ENCODE measurements at regions not wholly inside any gene's neighbourhood (a gene's known extent, or its start where the extent isn't known, plus 50 kb on each side); places are given as distances from the start of the nearest gene placed in this dataset.
A peak's percentile ranks its signal among the peaks of the same experiment; 100 is the strongest.

DNA sequence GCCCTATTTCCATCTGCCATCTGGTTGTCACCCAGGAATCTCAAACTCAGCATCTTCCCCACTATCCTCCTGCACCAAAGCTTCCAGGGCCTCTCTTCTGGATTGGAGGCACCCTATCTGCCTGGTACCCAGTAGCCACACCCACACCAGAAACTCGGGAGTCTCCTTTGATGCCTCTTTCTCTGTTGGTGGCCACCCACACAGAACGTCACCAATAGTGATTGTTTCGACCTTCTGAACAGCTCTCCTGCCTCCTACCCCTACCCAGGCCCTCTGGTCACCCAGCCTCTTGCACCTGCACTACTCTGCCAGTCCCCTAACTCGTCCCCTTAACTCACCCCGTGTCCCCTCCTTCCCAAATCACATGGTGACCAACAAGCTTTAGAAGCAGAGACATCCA lies 95.0 kb downstream of the IRF2BPL start:
- intact Hi-C loops (cut with DNase I) = no loop called here
- ATAC-seq (no peak), DNase-seq (no peak)

DNA sequence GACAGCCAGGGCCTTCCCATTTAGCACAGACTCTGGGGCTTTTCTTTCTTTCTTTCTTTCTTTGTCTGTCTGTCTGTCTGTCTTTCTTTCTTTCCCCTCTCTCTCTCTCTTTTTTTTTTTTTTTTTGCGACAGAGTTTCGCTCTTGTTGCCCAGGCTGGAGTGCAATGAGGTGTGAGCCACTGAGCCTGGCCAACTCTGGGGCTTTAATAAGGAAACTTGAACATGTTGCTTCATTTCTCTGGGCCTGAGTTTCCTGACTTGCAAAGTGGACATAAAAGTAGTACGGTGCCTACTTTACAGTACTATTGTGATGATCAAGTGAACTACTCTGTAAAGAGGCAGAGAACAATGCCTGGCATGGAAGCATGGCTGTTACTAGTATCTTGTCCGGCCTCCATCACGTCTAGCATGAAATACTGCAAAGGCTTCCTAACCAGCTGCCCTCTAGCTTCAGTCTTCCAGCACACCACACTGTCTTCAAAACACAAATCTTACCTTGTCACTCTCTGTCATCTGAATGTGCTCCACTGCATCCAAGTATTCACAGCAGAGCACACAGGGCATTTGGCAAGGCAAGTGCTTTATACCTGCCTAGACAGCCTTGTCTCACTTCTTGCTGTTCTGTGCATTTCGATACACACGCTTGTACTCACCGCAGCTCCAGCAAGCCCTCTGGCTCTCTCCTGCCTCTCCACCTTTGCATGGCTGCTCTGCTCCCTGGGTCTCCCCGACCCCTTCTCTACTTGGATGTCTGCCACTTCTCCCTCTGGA lies 96.7 kb downstream of the IRF2BPL start:
- intact Hi-C loops (cut with DNase I) = no loop called here
- ATAC-seq = no peak
- no peak for DNase-seq

DNA sequence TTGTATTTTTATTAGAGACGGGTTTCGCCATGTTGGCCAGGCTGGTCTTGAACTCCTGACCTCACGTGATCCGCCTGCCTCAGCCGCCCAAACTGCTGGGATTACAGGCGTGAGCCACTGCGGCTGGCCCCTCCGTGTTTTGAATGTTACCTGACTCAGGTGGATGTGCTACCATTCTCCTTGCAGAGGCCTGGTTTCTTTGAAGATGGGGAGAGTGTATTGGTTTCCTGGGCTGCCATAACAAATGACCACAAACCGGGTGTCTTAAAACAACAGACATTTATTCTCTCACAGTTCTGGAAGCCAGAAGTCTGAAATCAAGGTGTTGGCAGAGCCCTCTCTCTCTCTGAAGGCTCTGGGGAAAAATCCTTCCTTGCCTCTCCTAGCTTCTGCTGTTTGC lies 98.0 kb downstream of the IRF2BPL start:
- DNase-seq = no peak
- ATAC-seq = no peak
- intact Hi-C loops (cut with DNase I) = no loop called here

DNA sequence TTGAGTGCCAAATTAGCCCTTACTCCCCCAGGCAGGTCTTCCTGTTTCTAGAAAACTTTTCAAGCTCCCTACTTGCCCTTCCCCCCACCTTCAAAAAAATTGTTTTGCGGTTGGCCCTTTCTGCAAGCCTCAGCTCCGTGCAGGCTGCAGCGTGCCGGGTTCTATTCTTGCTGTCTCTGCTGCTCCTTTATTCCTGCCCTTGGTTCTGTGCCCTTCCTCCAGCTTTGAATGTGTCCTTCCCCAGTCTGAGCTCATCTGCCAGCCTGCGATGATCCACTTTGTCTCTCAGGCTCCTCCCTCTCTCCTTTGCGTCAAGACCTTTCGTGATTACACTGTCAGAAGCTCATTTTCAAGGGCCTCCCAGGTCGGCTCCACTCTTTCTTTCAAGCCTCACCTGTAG lies 98.6 kb downstream of the IRF2BPL start:
- peak; percentile 61 to 72 for ATAC-seq
- intact Hi-C loops (cut with DNase I) = no loop called here

DNA sequence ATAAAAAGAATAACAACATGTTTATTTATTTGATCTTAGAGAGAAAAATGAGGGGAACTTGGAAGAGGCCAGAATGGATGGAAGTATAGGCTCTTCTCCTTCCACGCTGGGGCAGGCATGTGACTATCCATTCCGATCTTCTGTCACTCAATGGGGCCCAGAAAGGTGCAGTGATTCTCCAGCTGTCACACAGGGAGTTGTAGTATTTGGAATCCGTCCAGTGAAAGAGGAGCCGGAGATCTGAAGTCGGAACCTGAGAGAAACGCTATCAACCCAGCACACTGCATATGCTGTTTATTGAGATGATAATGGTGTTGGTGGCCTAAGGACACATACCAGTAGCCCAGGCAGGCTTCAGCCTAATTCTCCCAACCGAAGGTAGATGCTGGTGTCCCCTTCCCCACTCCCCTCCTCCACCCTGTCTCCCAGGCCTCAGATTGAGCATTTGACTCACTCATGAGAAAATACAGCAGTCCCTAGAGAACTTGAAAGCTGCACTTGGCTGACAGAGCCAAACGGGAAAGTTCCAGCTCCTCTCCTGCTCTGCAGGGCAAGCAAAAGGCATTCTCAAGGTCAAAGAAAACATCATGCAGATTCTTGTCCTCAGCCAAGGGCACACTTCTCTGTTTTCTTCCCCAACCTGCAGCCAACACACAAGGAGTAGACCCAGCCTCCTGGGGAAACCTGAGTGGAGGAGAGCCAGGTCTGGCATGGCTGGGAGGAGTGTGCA lies 100.4 kb downstream of the IRF2BPL start:
- DNase-seq = no peak
- no peak for ATAC-seq
- intact Hi-C loops (cut with DNase I) = no loop called here

More for the DNA sequence above, 98.6 kb downstream of the IRF2BPL start:
- no peak for DNase-seq

DNA sequence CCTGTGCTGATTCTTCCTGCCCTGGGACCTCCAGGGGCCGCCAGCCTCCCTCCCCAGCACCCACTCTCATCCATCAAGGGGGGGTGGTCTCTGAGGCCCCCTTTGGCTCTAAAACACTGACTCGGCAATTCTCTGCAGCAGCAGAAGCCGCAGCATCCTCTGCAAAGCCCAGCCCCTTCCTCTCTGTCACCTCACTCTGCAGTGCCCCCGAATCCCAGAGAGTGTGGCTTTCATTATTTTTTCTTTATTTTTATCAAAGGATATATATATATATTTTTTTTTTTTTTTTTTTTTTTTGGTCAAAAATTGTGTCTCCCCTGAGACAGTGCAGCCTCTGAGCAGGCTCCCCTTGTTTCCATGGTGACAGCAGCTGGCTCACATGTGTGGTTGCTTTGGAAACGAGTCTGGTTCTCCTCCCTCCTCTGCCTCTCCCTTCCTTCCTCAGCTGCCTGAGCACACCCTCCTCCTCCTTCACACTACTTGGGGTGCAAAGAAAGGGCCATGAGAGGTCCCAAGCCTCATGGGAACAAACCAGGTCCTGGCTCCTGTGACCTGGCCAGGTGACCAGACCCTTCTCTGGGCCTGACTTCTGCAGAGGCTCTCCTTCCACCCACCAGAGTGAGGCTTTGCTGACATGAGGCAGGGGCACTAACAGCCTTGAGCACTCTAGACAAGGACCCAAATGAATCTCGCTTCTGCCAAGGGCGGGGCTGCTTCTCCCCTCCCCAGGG lies 100.5 kb downstream of the LRRC74A start:
- ATAC-seq (peak; percentile 67 to 75), DNase-seq (peak; percentile 73)
- intact Hi-C loops (cut with DNase I) = no loop called here

DNA sequence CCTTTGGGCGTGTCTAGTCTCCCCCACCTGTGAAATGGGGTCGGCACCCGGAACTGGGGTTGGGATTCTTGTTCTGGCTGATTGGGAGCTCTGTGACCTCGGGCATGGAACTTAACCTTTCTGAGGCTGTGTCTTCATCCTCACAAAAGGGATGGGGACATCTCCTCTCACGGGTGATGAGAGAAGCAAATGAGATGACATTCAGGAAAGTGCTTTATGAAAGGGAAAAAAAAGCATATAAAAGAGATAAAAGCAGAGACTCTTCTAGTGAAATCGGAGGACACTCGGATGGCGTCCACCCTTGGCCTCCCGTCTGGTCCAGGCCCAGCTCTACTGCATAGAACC lies 98.9 kb downstream of the LRRC74A start:
- DNase-seq = no peak
- intact Hi-C loops (cut with DNase I) = no loop called here
- ATAC-seq = no peak

DNA sequence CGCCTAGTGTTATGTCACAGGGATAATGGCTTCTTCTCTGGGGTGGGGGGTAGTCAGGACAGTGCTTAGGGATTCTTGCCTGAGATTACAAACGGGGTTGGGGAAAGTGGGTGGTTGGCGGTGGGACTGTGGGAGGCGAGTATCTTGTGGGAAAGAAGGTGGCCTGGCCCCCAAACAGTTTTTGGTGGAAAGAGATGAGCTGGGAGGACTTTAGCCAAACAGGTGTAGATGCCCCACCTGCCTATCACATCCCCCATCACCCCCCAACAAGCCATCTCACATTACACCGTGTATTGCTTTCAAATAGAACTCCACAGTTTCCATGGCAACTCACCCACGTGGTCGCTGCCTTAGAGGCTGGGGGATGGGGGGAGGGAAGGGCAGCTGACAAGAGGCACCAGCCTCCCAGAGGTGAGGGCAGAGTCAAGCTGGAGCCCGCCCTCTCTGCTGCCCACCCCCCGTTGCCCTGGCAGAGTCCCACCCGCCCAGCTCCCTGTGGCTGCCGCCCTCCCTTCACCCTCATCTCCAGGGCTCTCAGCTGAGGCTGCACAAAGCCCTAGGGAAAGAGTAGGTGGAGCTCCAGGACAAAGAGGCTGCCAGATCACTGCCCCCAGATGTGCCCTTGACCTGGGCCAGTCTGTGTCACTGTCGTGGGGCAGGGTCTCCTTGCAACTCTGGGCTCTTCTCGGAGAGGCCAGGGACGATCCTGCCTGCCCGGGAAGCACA lies 98.3 kb downstream of the LRRC74A start:
- ATAC-seq (no peak), DNase-seq (no peak)
- intact Hi-C loops (cut with DNase I) = no loop called here

DNA sequence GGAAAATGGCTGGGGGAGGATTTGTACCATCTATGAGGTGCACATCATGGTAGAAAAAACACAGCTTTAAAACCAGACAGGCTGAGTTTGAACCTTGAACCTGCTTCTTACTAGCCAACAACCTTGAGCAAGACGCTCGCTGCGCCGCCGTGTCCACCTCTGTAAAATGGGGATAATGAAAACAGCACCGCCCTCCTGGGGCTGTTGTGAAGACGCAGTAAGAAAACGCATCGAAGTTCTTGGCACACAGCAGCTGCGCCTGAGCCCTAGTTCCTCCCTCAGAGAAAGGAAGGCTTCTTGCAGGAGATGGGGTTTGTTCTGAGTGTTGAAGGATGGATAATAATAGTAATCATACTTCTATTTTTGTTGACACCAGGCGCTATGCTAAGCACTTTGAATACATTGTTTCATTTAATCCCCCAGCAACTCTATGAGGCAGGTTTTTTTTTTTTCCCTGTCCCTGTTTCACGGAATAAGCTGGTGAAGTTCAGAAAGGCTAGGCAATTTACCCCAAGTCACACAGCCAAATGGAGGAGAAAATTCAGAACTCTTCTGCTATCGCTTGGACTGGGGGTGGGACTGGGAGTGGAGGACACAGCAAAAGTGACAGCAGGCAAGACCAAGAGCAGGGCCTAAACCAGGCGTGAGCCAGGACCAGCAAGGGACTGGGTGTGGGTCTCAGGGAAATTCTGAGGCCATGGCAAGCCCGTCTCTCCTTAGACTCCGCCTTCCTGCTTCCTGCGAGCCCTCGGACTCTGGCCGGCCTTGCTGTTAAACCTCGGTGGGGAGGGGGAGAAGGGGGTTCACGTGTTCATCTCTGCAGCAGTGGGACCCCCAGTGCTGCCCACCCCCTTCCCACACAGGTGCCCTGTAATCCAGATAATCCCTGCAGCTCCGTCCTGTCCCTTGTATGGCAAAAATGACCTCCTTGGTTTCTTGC lies 97.5 kb downstream of the LRRC74A start:
- intact Hi-C loops (cut with DNase I) = no loop called here
- DNase-seq = no peak
- ATAC-seq = no peak

DNA sequence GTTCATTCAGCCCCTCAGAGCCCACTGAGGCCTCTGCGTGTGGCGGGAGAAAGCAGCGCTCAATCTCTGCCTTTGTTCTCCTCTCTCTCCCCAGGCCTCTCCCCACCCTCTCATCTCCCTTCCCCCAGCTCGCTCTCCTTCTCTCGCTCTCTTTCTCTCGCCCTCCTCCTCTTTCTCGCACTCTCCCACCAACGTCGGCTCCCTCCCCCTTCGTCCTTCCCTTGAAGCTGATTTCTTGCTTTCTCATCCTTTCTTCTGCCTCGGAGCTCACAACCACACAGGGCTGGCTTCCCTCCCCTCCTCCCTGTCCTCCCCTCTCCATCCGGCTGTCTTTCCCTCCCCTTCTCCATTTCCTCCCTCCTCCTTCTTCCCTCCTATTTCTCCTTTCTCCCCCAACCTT lies 96.4 kb downstream of the LRRC74A start:
- no peak for DNase-seq

DNA sequence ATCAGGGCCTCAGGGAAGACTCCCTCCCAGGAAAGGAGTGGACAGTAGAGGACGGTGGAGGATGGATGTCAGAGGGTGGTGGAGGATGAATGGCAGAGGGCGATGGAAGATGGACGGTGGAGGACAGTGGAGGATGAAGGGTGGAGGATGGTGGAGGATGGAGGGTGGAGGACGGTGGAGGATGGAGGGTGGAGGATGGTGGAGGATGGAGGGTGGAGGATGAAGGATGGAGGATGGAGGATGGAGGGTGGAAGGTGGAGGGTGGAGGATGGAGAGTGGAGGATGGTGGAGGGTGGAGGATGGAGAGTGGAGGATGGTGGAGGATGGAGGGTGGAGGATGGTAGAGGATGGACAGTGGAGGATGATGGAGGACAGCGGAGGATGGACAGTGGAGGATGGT lies 95.9 kb downstream of the LRRC74A start:
- intact Hi-C loops (cut with DNase I) = no loop called here
- DNase-seq (no peak), ATAC-seq (no peak)

More for the DNA sequence above, 96.4 kb downstream of the LRRC74A start:
- intact Hi-C loops (cut with DNase I) = no loop called here
- ATAC-seq = no peak

DNA sequence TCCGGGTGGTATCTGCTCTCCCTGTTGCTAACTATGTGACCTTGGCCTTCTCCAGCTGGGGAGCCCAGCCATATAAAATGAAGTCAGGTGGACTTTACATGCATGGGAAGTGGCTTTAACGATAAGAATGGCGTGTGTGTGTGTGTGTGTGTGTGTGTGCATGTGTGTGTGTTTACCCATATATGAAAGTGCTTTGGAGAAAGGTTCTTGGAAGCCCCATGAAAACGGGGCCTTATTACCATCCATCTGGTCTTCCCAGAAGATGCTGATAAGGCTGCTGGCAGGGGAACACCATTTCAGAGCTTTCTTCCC lies 94.8 kb downstream of the LRRC74A start:
- DNase-seq = no peak
- intact Hi-C loops (cut with DNase I) = no loop called here
- no peak for ATAC-seq

DNA sequence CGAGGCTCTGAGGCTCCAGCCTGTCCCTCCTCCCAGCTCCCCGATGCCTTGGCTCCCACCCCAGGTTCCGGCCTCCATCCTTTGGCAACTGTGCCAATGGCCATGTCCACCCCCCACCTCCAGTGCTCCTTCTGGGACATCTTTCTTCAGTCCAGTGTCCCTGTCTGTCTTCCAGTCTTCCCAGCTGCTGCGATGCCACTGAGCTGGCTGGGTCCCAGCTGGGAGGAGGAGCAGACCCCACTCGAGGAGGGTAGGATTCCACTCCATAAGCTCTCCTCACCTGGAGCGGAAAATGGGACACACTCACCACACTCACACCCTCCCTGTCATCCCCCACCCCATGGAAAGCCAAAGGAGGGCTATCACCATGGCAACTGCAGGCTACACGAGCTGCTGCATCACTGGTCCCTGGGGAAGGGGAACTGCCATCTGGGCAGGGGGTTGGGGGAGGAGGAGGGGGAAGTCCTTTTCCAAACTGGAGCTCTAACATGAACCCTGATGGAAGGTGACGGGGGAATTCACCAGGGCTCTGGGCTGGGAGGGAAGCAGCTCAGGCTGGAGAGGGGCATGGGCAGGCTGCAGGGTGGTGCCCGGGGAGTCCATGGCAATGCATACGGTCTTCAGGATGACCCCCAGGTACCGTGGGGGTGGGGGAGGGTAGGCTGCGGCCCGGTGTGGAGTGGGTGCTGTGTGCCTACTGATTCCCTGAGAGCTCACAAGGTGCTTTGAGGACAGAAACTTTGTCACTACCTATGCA lies 94.3 kb downstream of the LRRC74A start:
- ATAC-seq = no peak
- DNase-seq = peak; percentile 59
- intact Hi-C loops (cut with DNase I) = no loop called here

DNA sequence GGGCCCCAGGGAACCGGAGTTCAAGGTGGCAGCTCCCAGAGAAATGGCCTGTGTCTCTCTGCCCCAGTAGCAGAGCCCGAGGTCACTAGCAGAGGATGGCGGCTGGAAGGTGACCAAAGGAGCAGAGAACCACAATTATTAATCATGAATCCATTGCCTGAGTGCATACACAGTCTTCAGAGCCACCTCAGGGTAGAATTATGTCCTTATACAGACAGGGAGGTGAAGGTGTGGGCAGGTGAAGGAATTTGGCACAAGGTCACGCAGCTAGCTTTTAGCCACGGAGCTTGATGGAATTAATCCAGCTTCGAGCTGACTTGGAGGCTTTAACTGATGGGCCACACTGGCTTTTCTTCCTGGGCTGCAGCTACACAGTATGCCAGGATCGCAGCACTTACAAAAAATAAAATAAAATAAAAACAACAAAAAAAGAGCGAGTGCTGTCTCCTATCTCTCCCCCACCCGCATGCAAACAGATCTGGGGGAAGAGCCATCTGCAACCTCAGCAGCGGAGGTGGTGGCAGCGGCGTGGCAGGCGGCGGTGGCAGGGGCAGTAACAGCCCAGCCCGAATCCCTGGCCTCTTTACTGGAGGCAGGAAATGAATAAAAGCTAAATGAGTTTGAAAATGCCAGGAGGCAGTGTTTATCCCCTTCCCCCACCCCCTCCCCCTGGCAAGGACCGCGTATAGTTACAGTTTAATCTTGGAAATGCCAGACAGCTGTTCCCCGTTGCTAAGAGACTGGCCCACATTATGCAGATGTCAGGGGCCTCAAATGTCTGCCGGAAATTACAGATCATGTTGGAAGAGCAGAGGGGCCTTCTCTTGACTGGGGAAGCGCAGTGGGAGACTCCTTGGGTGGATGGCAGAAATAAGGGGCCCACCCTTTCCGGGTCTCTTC lies 93.5 kb downstream of the LRRC74A start:
- intact Hi-C loops (cut with DNase I) = loop anchor here (1.0 to 10.0 kb wide), 3 partner anchors 38 to 105 kb away; partner anchors contain the start of gene IRF2BPL (in 1 of the 2)
- peak; percentile 7 to 13 for ATAC-seq
- no peak for DNase-seq

Data from left cardiac atrium (tissue), 4 donors.